B cell (primary cell): ENCODE measurements at regions not wholly inside any gene's neighbourhood (a gene's known extent, or its start where the extent isn't known, plus 50 kb on each side); places are given as distances from the start of the nearest gene placed in this dataset.

ENCODE experiments used
- CTCF ChIP-seq: fragments of 200-600 bp; IDR thresholded peaks from one replicate; pipeline ENCODE4 v1.8.0; 2022; ENCODE audit warnings: antibody characterized with exemption, mild to moderate bottlenecking
- EZH2 ChIP-seq: IDR thresholded peaks from 2 replicates; pipeline ENCODE4 v1.6.1; 2012; ENCODE audit warnings: borderline replicate concordance, low read depth, mild to moderate bottlenecking, moderate library complexity, low read length; ENCODE audit not compliant: insufficient read depth, poor library complexity, severe bottlenecking

DNA sequence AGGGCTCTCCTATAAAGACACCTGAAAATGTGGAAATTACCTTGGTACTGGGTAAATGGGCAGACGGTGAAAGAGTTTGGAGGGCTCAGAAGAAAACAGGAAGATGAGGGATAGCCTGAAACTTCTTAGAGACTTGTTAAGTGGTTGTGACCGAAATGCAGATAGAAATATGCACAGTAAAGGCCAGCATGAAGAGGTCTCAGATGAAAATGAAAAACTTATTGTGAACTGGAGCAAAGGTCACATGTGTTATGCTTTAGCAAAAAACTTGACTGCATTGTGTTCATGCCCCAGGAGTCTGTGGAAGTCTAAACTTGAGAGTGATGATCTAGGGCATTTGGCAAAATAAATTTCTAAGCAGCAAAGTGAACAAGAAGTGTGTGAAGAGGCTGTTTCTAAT is 137.1 kb downstream of the CBLN2 start:
- TF ChIP-seq CTCF (no peak), EZH2 (no peak)
